Uterus (tissue), 2 donors: ENCODE measurements at regions not wholly inside any gene's neighbourhood (a gene's known extent, or its start where the extent isn't known, plus 50 kb on each side); places are given as distances from the start of the nearest gene placed in this dataset.

Experiments
- POLR2A ChIP-seq, 2 donors: fragments of 450-650 bp; IDR thresholded peaks; one replicate each; pipeline ENCODE4 v1.6.1; 2016; ENCODE audit warnings: antibody characterized with exemption in 2 of 2, mild to moderate bottlenecking in 1 of 2, moderate library complexity in 1 of 2
- TF ChIP-seq, protein P1 (sequence below), 4 experiments: fragments of 200-600 bp in 2 of 4; fragments of 450-650 bp in 2 of 4; sonication (generic) in 2 of 4; IDR thresholded peaks; one replicate each; pipeline ENCODE4 v1.5.1; 2016 to 2019; ENCODE audit warnings: antibody characterized with exemption in 4 of 4, mild to moderate bottlenecking in 2 of 4, moderate library complexity in 1 of 4

DNA sequence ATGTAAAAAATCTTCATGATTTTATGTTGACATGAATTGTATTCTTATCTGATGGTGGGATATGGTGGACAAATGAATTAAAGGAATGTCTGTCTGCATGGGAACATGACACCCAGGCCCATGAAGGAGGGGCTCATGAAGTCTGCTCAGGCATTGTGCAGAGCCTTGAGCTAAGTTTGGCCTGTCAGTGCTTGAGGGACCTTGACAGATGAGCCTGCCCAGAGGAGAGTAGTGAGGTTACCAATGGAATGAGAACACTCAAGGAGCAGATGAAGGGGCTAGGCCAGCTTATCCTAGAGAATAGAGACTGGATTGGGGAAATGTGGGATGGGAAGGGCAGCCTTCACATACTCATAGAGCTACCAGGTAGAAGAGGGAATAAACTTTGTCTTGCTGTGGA is 68.8 kb downstream of the TMX1 start:
- TF ChIP-seq, protein P1, sequence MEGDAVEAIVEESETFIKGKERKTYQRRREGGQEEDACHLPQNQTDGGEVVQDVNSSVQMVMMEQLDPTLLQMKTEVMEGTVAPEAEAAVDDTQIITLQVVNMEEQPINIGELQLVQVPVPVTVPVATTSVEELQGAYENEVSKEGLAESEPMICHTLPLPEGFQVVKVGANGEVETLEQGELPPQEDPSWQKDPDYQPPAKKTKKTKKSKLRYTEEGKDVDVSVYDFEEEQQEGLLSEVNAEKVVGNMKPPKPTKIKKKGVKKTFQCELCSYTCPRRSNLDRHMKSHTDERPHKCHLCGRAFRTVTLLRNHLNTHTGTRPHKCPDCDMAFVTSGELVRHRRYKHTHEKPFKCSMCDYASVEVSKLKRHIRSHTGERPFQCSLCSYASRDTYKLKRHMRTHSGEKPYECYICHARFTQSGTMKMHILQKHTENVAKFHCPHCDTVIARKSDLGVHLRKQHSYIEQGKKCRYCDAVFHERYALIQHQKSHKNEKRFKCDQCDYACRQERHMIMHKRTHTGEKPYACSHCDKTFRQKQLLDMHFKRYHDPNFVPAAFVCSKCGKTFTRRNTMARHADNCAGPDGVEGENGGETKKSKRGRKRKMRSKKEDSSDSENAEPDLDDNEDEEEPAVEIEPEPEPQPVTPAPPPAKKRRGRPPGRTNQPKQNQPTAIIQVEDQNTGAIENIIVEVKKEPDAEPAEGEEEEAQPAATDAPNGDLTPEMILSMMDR (IDR thresholded peaks at IDR 0.05): no peak
- TF ChIP-seq POLR2A (IDR thresholded peaks at IDR 0.05): no peak
